ENCODE measurements at regions not wholly inside any gene's neighbourhood (a gene's known extent, or its start where the extent isn't known, plus 50 kb on each side); places are given as distances from the start of the nearest gene placed in this dataset.

DNA sequence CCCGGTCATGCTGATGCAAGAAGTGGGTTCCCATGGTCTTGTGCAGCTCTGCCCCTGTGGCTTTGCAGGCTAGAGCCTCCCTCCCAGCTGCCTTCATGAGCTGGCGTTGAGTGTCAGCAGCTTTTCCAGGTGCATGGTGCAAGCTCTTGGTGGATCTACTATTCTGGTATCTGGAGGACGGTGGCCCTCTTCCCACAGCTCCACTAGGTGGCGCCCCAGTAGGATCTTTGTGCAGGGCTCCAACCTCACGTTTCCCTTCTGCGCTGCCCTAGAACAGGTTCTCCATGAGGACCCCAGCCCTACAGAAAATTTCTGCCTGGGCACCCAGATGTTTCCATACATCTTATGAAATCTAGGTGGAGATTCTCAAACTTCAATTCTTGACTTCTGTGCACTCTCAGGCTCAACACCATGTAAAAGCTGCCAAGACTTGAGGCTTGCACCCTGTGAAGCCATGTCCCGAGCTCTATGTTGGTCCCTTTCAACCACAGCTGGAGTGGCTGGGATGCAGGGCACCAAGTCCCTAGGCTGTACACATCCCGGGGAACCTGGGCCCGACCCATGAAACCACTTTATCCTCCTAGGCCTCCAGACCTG is 238.4 kb upstream of the MDFIC2 start:
- H4K20me1 ChIP-seq (ENCODE audit: insufficient read depth, low read length), result no peaks in the 10 kb centered on the region
- no peak overlapping the region for H3K27ac ChIP-seq (ENCODE audit: low read depth, low read length, poor library complexity, severe bottlenecking)
- no peaks in the 10 kb centered on the region for H3K9me2 ChIP-seq (ENCODE audit: insufficient read depth, low read length)
- H3K4me2 ChIP-seq (ENCODE audit: low read length), result no peak overlapping the region
- DNase-seq (ENCODE audit: low spot score), result peak; percentile 57
- H3K4me1 ChIP-seq (ENCODE audit: insufficient read depth, low read length, poor library complexity, severe bottlenecking), result no peaks in the 10 kb centered on the region
- TF ChIP-seq CTCF (conservative IDR thresholded peaks at IDR 0.05; ENCODE audit: low read length) (peak; percentile 81), EZH2phosphoT487 (IDR thresholded peaks at IDR 0.05; ENCODE audit: borderline replicate concordance, low read depth, low read length) (no peak)
- ChIA-PET CTCF (ENCODE audit: unreplicated experiment) (no interaction called here), POLR2A (interaction anchor here (0.8 kb wide), 1 partner anchor 79 kb away, joined by 3 read pairs; no protein-coding TSS in a partner anchor)
- intact Hi-C loops (cut with micrococcal nuclease; ENCODE audit: unreplicated experiment), result loop anchor here (1.0 to 5.0 kb wide), 2 partner anchors 516 to 1101 kb away; no protein-coding TSS in a partner anchor
- no peak overlapping the region for H3K4me3 ChIP-seq (ENCODE audit: low read depth, low read length, poor library complexity, severe bottlenecking)
- H2AFZ ChIP-seq (ENCODE audit: low read length), result no peak overlapping the region
- H3K79me2 ChIP-seq (ENCODE audit: insufficient read depth, low read depth, low read length), result no peaks in the 10 kb centered on the region
- no TSS peak for BruUV-seq (replicated peaks)
- H3K9me3 ChIP-seq (ENCODE audit: low read length), result no peaks in the 10 kb centered on the region
- no peaks in the 10 kb centered on the region for H3K36me3 ChIP-seq (ENCODE audit: insufficient read depth, low read length)

DNA sequence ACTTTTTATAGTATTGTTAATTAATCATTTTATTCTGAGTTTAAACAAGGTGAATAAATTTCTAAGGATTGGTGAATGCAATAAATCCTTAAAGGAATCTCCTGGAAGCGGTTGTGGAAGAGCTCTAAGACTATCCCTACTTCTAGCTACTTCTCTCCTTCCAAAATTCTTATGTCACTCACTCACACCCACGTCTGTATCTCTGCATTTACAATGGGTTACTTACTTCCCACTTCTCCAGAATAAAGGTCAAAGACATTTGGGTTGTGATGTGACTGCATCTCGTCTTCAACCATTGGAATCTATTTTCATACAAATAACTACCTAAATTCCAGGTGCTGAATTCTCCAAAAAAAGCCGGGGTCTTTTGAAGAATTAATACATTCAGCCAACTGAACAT is 234.2 kb upstream of the MDFIC2 start:
- H3K4me1 ChIP-seq (ENCODE audit: insufficient read depth, low read length, poor library complexity, severe bottlenecking), result no peaks in the 10 kb centered on the region
- intact Hi-C loops (cut with micrococcal nuclease; ENCODE audit: unreplicated experiment), result no loop called here
- H3K9me2 ChIP-seq (ENCODE audit: insufficient read depth, low read length), result no peaks in the 10 kb centered on the region
- no peaks in the 10 kb centered on the region for H3K36me3 ChIP-seq (ENCODE audit: insufficient read depth, low read length)
- H3K9me3 ChIP-seq (ENCODE audit: low read length), result no peaks in the 10 kb centered on the region
- no peak overlapping the region for H3K27ac ChIP-seq (ENCODE audit: low read depth, low read length, poor library complexity, severe bottlenecking)
- POLR2A ChIA-PET, result no interaction called here
- BruUV-seq (replicated peaks), result no TSS peak
- no peak for DNase-seq (ENCODE audit: low spot score)
- TF ChIP-seq EZH2phosphoT487 (IDR thresholded peaks at IDR 0.05; ENCODE audit: borderline replicate concordance, low read depth, low read length), result no peak
- TF ChIP-seq CTCF (conservative IDR thresholded peaks at IDR 0.05; ENCODE audit: low read length), result no peak
- no peaks in the 10 kb centered on the region for H4K20me1 ChIP-seq (ENCODE audit: insufficient read depth, low read length)
- H3K79me2 ChIP-seq (ENCODE audit: insufficient read depth, low read depth, low read length), result no peaks in the 10 kb centered on the region
- H2AFZ ChIP-seq (ENCODE audit: low read length), result no peak overlapping the region
- no peak overlapping the region for H3K4me2 ChIP-seq (ENCODE audit: low read length)
- H3K4me3 ChIP-seq (ENCODE audit: low read depth, low read length, poor library complexity, severe bottlenecking), result no peak overlapping the region
- CTCF ChIA-PET (ENCODE audit: unreplicated experiment), result no interaction called here

GRCh38 chr3:70543493-70543892 is 231.1 kb upstream of the MDFIC2 start:
- Histone ChIP-seq H3K4me3 (ENCODE audit: low read depth, low read length, poor library complexity, severe bottlenecking) (no peak overlapping the region), H3K9me3 (ENCODE audit: low read length) (no peaks in the 10 kb centered on the region), H3K4me2 (ENCODE audit: low read length) (no peak overlapping the region), H3K4me1 (ENCODE audit: insufficient read depth, low read length, poor library complexity, severe bottlenecking) (no peaks in the 10 kb centered on the region), H4K20me1 (ENCODE audit: insufficient read depth, low read length) (no peaks in the 10 kb centered on the region), H2AFZ (ENCODE audit: low read length) (no peak overlapping the region), H3K79me2 (ENCODE audit: insufficient read depth, low read depth, low read length) (no peaks in the 10 kb centered on the region), H3K27ac (ENCODE audit: low read depth, low read length, poor library complexity, severe bottlenecking) (no peak overlapping the region), H3K9me2 (ENCODE audit: insufficient read depth, low read length) (no peaks in the 10 kb centered on the region), H3K36me3 (ENCODE audit: insufficient read depth, low read length) (no peaks in the 10 kb centered on the region)
- CTCF ChIA-PET (ENCODE audit: unreplicated experiment), result no interaction called here
- no peak for DNase-seq (ENCODE audit: low spot score)
- POLR2A ChIA-PET, result interaction anchor here (0.6 to 1.4 kb wide), 2 partner anchors 10 to 13 kb away, joined by 3 to 4 read pairs; no protein-coding TSS in a partner anchor
- intact Hi-C loops (cut with micrococcal nuclease; ENCODE audit: unreplicated experiment), result no loop called here
- TF ChIP-seq EZH2phosphoT487 (IDR thresholded peaks at IDR 0.05; ENCODE audit: borderline replicate concordance, low read depth, low read length) (no peak), CTCF (conservative IDR thresholded peaks at IDR 0.05; ENCODE audit: low read length) (no peak)
- no TSS peak for BruUV-seq (replicated peaks)

Data from OCI-LY7 (cell line).